ENCODE measurements at regions not wholly inside any gene's neighbourhood (a gene's known extent, or its start where the extent isn't known, plus 50 kb on each side); places are given as distances from the start of the nearest gene placed in this dataset.

DNA sequence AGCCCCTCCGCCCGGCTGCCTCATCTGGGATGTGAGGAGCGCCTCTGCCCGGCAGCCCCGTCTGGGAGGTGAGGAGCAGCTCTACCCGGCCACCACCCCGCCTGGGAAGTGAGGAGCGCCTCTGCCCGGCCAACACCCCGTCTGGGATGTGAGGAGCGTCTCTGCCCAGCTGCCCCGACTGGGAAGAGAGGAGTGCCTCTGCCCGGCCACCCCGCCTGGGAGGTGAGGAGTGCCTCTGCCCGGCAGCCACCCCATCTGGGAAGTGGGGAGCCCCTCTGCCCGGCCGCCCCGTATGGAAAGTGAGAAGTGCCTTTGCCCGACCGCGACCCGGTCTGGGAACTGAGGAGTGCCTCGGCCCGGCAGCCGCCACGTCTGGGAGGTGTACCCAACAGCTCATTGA lies 74.3 kb upstream of the TNIP3 start:
- H3K27ac ChIP-seq (ENCODE audit: low read depth, low read length, poor library complexity, severe bottlenecking), result no peak overlapping the region
- no peak for TF ChIP-seq CTCF (conservative IDR thresholded peaks at IDR 0.05; ENCODE audit: low read depth, low read length)
- no peak for TF ChIP-seq EZH2 (IDR thresholded peaks at IDR 0.05; ENCODE audit: borderline replicate concordance, low read depth, low read length, poor library complexity, severe bottlenecking)
- H3K27me3 ChIP-seq (replicated peaks; ENCODE audit: insufficient read depth, low read depth, low read length, poor library complexity), result no peaks in the 10 kb centered on the region
- CTCF ChIA-PET, result no interaction called here
- H3K9me3 ChIP-seq (ENCODE audit: low read depth, low read length, poor library complexity, severe bottlenecking), result no peaks in the 10 kb centered on the region
- no TSS peak for BruUV-seq (replicated peaks)
- POLR2A ChIA-PET (ENCODE audit: low non-redundant PET), result no interaction called here
- peaks cover 5% of the 10 kb centered on the region for H3K4me1 ChIP-seq (ENCODE audit: insufficient read depth, low read length, poor library complexity, severe bottlenecking)
- intact Hi-C loops (cut with micrococcal nuclease; ENCODE audit: unreplicated experiment), result no loop called here
- H3K36me3 ChIP-seq (ENCODE audit: insufficient read depth, low read length, poor library complexity, severe bottlenecking), result no peaks in the 10 kb centered on the region
- no peak for DNase-seq (ENCODE audit: low spot score)
- no peak overlapping the region for H3K4me3 ChIP-seq (ENCODE audit: low read depth, low read length, poor library complexity, severe bottlenecking)

GRCh38 chr4:121237069-121237399 lies 72.9 kb upstream of the TNIP3 start:
- BruUV-seq (replicated peaks), result no TSS peak
- intact Hi-C loops (cut with micrococcal nuclease; ENCODE audit: unreplicated experiment), result no loop called here
- ChIA-PET CTCF (no interaction called here), POLR2A (ENCODE audit: low non-redundant PET) (no interaction called here)
- no peak for TF ChIP-seq CTCF (conservative IDR thresholded peaks at IDR 0.05; ENCODE audit: low read depth, low read length)
- DNase-seq (ENCODE audit: low spot score), result no peak
- Histone ChIP-seq H3K27me3 (replicated peaks; ENCODE audit: insufficient read depth, low read depth, low read length, poor library complexity) (no peaks in the 10 kb centered on the region), H3K4me3 (ENCODE audit: low read depth, low read length, poor library complexity, severe bottlenecking) (no peak overlapping the region), H3K4me1 (ENCODE audit: insufficient read depth, low read length, poor library complexity, severe bottlenecking) (no peaks in the 10 kb centered on the region), H3K27ac (ENCODE audit: low read depth, low read length, poor library complexity, severe bottlenecking) (no peak overlapping the region), H3K36me3 (ENCODE audit: insufficient read depth, low read length, poor library complexity, severe bottlenecking) (no peaks in the 10 kb centered on the region), H3K9me3 (ENCODE audit: low read depth, low read length, poor library complexity, severe bottlenecking) (no peaks in the 10 kb centered on the region)

- intact Hi-C loops (cut with micrococcal nuclease; ENCODE audit: unreplicated experiment), result no loop called here
- H3K9me3 ChIP-seq (ENCODE audit: low read depth, low read length, poor library complexity, severe bottlenecking), result no peaks in the 10 kb centered on the region
- no peaks in the 10 kb centered on the region for H3K36me3 ChIP-seq (ENCODE audit: insufficient read depth, low read length, poor library complexity, severe bottlenecking)
- no peaks in the 10 kb centered on the region for H3K4me1 ChIP-seq (ENCODE audit: insufficient read depth, low read length, poor library complexity, severe bottlenecking)
- H3K27me3 ChIP-seq (replicated peaks; ENCODE audit: insufficient read depth, low read depth, low read length, poor library complexity), result no peaks in the 10 kb centered on the region
- no peak overlapping the region for H3K4me3 ChIP-seq (ENCODE audit: low read depth, low read length, poor library complexity, severe bottlenecking)
- H3K27ac ChIP-seq (ENCODE audit: low read depth, low read length, poor library complexity, severe bottlenecking), result no peak overlapping the region
- DNase-seq (ENCODE audit: low spot score), result no peak
- TF ChIP-seq CTCF (conservative IDR thresholded peaks at IDR 0.05; ENCODE audit: low read depth, low read length) (no peak), EZH2 (IDR thresholded peaks at IDR 0.05; ENCODE audit: borderline replicate concordance, low read depth, low read length, poor library complexity, severe bottlenecking) (no peak)
- no TSS peak for BruUV-seq (replicated peaks)
- POLR2A ChIA-PET (ENCODE audit: low non-redundant PET), result no interaction called here
- CTCF ChIA-PET, result no interaction called here
Observed at GRCh38 chr4:121236353-121237068, 72.4 kb upstream of the TNIP3 start.

Data from A673 (cell line).